ENCODE measurements at regions not wholly inside any gene's neighbourhood (a gene's known extent, or its start where the extent isn't known, plus 50 kb on each side); places are given as distances from the start of the nearest gene placed in this dataset.
"Not testable (repeated sequence)": the region's sequence is repeated elsewhere in the genome, so short reads cannot be mapped to it uniquely, and the experiment has no call there.

- Histone ChIP-seq H3K27ac (ENCODE audit: low read depth in 2 of 2, low read length in 2 of 2) (no peak overlapping the region), H3K9ac (ENCODE audit: low read depth in 1 of 2, low read length in 2 of 2) (no peak overlapping the region), H3K36me3 (ENCODE audit: control insufficient read depth in 2 of 2, insufficient read depth in 2 of 2, low read length in 2 of 2) (no peaks in the 10 kb centered on the region), H3K4me1 (ENCODE audit: control insufficient read depth in 2 of 2, insufficient read depth in 2 of 2, low read length in 2 of 2) (no peaks in the 10 kb centered on the region), H3K4me3 (ENCODE audit: low read length in 2 of 2) (no peak overlapping the region), H3K9me3 (ENCODE audit: control insufficient read depth in 2 of 2, low read length in 2 of 2) (peaks cover 0 to 4% of the 10 kb centered on the region in 2 donors), H3K27me3 (ENCODE audit: control insufficient read depth in 2 of 2, insufficient read depth in 2 of 2, low read length in 2 of 2) (no peaks in the 10 kb centered on the region)
Measured at GRCh38 chr14:50026396-50026795, 90.0 kb downstream of the VCPKMT start.

GRCh38 chr14:50027816-50028215 lies 88.6 kb downstream of the VCPKMT start:
- no peak overlapping the region for H3K27ac ChIP-seq (ENCODE audit: low read depth in 2 of 2, low read length in 2 of 2)
- no peaks in the 10 kb centered on the region for H3K36me3 ChIP-seq (ENCODE audit: control insufficient read depth in 2 of 2, insufficient read depth in 2 of 2, low read length in 2 of 2)
- no peak overlapping the region for H3K9ac ChIP-seq (ENCODE audit: low read depth in 1 of 2, low read length in 2 of 2)
- H3K27me3 ChIP-seq (ENCODE audit: control insufficient read depth in 2 of 2, insufficient read depth in 2 of 2, low read length in 2 of 2) = no peaks in the 10 kb centered on the region
- H3K4me3 ChIP-seq (ENCODE audit: low read length in 2 of 2) = no peak overlapping the region
- peaks cover 0 to under 1% of the 10 kb centered on the region in 2 donors for H3K4me1 ChIP-seq (ENCODE audit: control insufficient read depth in 2 of 2, insufficient read depth in 2 of 2, low read length in 2 of 2)
- peaks cover 0 to 4% of the 10 kb centered on the region in 2 donors for H3K9me3 ChIP-seq (ENCODE audit: control insufficient read depth in 2 of 2, low read length in 2 of 2)

GRCh38 chr14:50028458-50028857 lies 87.9 kb downstream of the VCPKMT start:
- Histone ChIP-seq H3K36me3 (ENCODE audit: control insufficient read depth in 2 of 2, insufficient read depth in 2 of 2, low read length in 2 of 2) (no peaks in the 10 kb centered on the region), H3K9me3 (ENCODE audit: control insufficient read depth in 2 of 2, low read length in 2 of 2) (peaks cover 0 to 4% of the 10 kb centered on the region in 2 donors), H3K27ac (ENCODE audit: low read depth in 2 of 2, low read length in 2 of 2) (no peak overlapping the region), H3K9ac (ENCODE audit: low read depth in 1 of 2, low read length in 2 of 2) (no peak overlapping the region), H3K27me3 (ENCODE audit: control insufficient read depth in 2 of 2, insufficient read depth in 2 of 2, low read length in 2 of 2) (no peaks in the 10 kb centered on the region), H3K4me3 (ENCODE audit: low read length in 2 of 2) (no peak overlapping the region), H3K4me1 (ENCODE audit: control insufficient read depth in 2 of 2, insufficient read depth in 2 of 2, low read length in 2 of 2) (peaks cover 0 to 7% of the 10 kb centered on the region in 2 donors)

GRCh38 chr14:50030036-50030435 lies 86.3 kb downstream of the VCPKMT start:
- Histone ChIP-seq H3K9ac (ENCODE audit: low read depth in 1 of 2, low read length in 2 of 2) (no peak overlapping the region), H3K36me3 (ENCODE audit: control insufficient read depth in 2 of 2, insufficient read depth in 2 of 2, low read length in 2 of 2) (no peaks in the 10 kb centered on the region), H3K27ac (ENCODE audit: low read depth in 2 of 2, low read length in 2 of 2) (no peak overlapping the region), H3K4me1 (ENCODE audit: control insufficient read depth in 2 of 2, insufficient read depth in 2 of 2, low read length in 2 of 2) (peaks cover 0 to 12% of the 10 kb centered on the region in 2 donors), H3K9me3 (ENCODE audit: control insufficient read depth in 2 of 2, low read length in 2 of 2) (peaks cover 0 to 4% of the 10 kb centered on the region in 2 donors), H3K27me3 (ENCODE audit: control insufficient read depth in 2 of 2, insufficient read depth in 2 of 2, low read length in 2 of 2) (no peaks in the 10 kb centered on the region), H3K4me3 (ENCODE audit: low read length in 2 of 2) (no peak overlapping the region)

- H3K27me3 ChIP-seq (ENCODE audit: control insufficient read depth in 2 of 2, insufficient read depth in 2 of 2, low read length in 2 of 2); H3K36me3 ChIP-seq (ENCODE audit: control insufficient read depth in 2 of 2, insufficient read depth in 2 of 2, low read length in 2 of 2); H3K9ac ChIP-seq (ENCODE audit: low read depth in 1 of 2, low read length in 2 of 2); H3K27ac ChIP-seq (ENCODE audit: low read depth in 2 of 2, low read length in 2 of 2); H3K4me3 ChIP-seq (ENCODE audit: low read length in 2 of 2); H3K9me3 ChIP-seq (ENCODE audit: control insufficient read depth in 2 of 2, low read length in 2 of 2): not testable (repeated sequence)
- H3K4me1 ChIP-seq (ENCODE audit: control insufficient read depth in 2 of 2, insufficient read depth in 2 of 2, low read length in 2 of 2) = peaks cover 0 to 14% of the 10 kb centered on the region in 2 donors
Measured at GRCh38 chr14:50030911-50031310, 85.5 kb downstream of the VCPKMT start.

- no peaks in the 10 kb centered on the region for H3K9me3 ChIP-seq (ENCODE audit: control insufficient read depth in 2 of 2, low read length in 2 of 2)
- peaks cover 0 to 14% of the 10 kb centered on the region in 2 donors for H3K4me1 ChIP-seq (ENCODE audit: control insufficient read depth in 2 of 2, insufficient read depth in 2 of 2, low read length in 2 of 2)
- H3K27ac ChIP-seq (ENCODE audit: low read depth in 2 of 2, low read length in 2 of 2) = no peak overlapping the region
- H3K27me3 ChIP-seq (ENCODE audit: control insufficient read depth in 2 of 2, insufficient read depth in 2 of 2, low read length in 2 of 2) = no peaks in the 10 kb centered on the region
- no peak overlapping the region for H3K9ac ChIP-seq (ENCODE audit: low read depth in 1 of 2, low read length in 2 of 2)
- H3K4me3 ChIP-seq (ENCODE audit: low read length in 2 of 2) = no peak overlapping the region
- H3K36me3 ChIP-seq (ENCODE audit: control insufficient read depth in 2 of 2, insufficient read depth in 2 of 2, low read length in 2 of 2) = no peaks in the 10 kb centered on the region
Measured at GRCh38 chr14:50031602-50032313, 84.6 kb downstream of the VCPKMT start.

GRCh38 chr14:50032462-50033167 lies 83.8 kb downstream of the VCPKMT start:
- not testable (repeated sequence) for H3K4me3 ChIP-seq (ENCODE audit: low read length in 2 of 2); H3K9ac ChIP-seq (ENCODE audit: low read depth in 1 of 2, low read length in 2 of 2); H3K9me3 ChIP-seq (ENCODE audit: control insufficient read depth in 2 of 2, low read length in 2 of 2); H3K36me3 ChIP-seq (ENCODE audit: control insufficient read depth in 2 of 2, insufficient read depth in 2 of 2, low read length in 2 of 2); H3K27me3 ChIP-seq (ENCODE audit: control insufficient read depth in 2 of 2, insufficient read depth in 2 of 2, low read length in 2 of 2)
- Histone ChIP-seq H3K4me1 (ENCODE audit: control insufficient read depth in 2 of 2, insufficient read depth in 2 of 2, low read length in 2 of 2) (peaks cover 0 to 14% of the 10 kb centered on the region in 2 donors), H3K27ac (ENCODE audit: low read depth in 2 of 2, low read length in 2 of 2) (peak overlapping the region in 1 of 2 donors; percentile 23)

- no peaks in the 10 kb centered on the region for H3K36me3 ChIP-seq (ENCODE audit: control insufficient read depth in 2 of 2, insufficient read depth in 2 of 2, low read length in 2 of 2)
- no peak overlapping the region for H3K27ac ChIP-seq (ENCODE audit: low read depth in 2 of 2, low read length in 2 of 2)
- H3K9ac ChIP-seq (ENCODE audit: low read depth in 1 of 2, low read length in 2 of 2) = no peak overlapping the region
- no peaks in the 10 kb centered on the region for H3K9me3 ChIP-seq (ENCODE audit: control insufficient read depth in 2 of 2, low read length in 2 of 2)
- H3K4me3 ChIP-seq (ENCODE audit: low read length in 2 of 2) = no peak overlapping the region
- H3K27me3 ChIP-seq (ENCODE audit: control insufficient read depth in 2 of 2, insufficient read depth in 2 of 2, low read length in 2 of 2) = no peaks in the 10 kb centered on the region
- peaks cover 10 to 19% of the 10 kb centered on the region in 2 donors for H3K4me1 ChIP-seq (ENCODE audit: control insufficient read depth in 2 of 2, insufficient read depth in 2 of 2, low read length in 2 of 2)
Measured at GRCh38 chr14:50035214-50035613, 81.2 kb downstream of the VCPKMT start.

- Histone ChIP-seq H3K4me3 (ENCODE audit: low read length in 2 of 2) (no peak overlapping the region), H3K27ac (ENCODE audit: low read depth in 2 of 2, low read length in 2 of 2) (no peak overlapping the region), H3K9me3 (ENCODE audit: control insufficient read depth in 2 of 2, low read length in 2 of 2) (no peaks in the 10 kb centered on the region), H3K9ac (ENCODE audit: low read depth in 1 of 2, low read length in 2 of 2) (no peak overlapping the region), H3K27me3 (ENCODE audit: control insufficient read depth in 2 of 2, insufficient read depth in 2 of 2, low read length in 2 of 2) (no peaks in the 10 kb centered on the region), H3K4me1 (ENCODE audit: control insufficient read depth in 2 of 2, insufficient read depth in 2 of 2, low read length in 2 of 2) (peaks cover 19 to 29% of the 10 kb centered on the region in 2 donors), H3K36me3 (ENCODE audit: control insufficient read depth in 2 of 2, insufficient read depth in 2 of 2, low read length in 2 of 2) (no peaks in the 10 kb centered on the region)
Measured at GRCh38 chr14:50036211-50036610, 80.2 kb downstream of the VCPKMT start.

- Histone ChIP-seq H3K9ac (ENCODE audit: low read depth in 1 of 2, low read length in 2 of 2) (no peak overlapping the region), H3K36me3 (ENCODE audit: control insufficient read depth in 2 of 2, insufficient read depth in 2 of 2, low read length in 2 of 2) (no peaks in the 10 kb centered on the region), H3K4me3 (ENCODE audit: low read length in 2 of 2) (no peak overlapping the region), H3K4me1 (ENCODE audit: control insufficient read depth in 2 of 2, insufficient read depth in 2 of 2, low read length in 2 of 2) (peaks cover 21 to 32% of the 10 kb centered on the region in 2 donors), H3K27ac (ENCODE audit: low read depth in 2 of 2, low read length in 2 of 2) (no peak overlapping the region), H3K27me3 (ENCODE audit: control insufficient read depth in 2 of 2, insufficient read depth in 2 of 2, low read length in 2 of 2) (no peaks in the 10 kb centered on the region), H3K9me3 (ENCODE audit: control insufficient read depth in 2 of 2, low read length in 2 of 2) (no peaks in the 10 kb centered on the region)
Measured at GRCh38 chr14:50036637-50037036, 79.7 kb downstream of the VCPKMT start.

All from mucosa of rectum (tissue), 2 donors.